T-helper 1 cell treated with Interleukin-12 subunit alpha and Interleukin-12 subunit beta and Interleukin-4 antibody, amounts not matched to agents 30 μg/mL and 1 μg/mL, for 36 hours (primary cell): ENCODE measurements at regions not wholly inside any gene's neighbourhood (a gene's known extent, or its start where the extent isn't known, plus 50 kb on each side); places are given as distances from the start of the nearest gene placed in this dataset.

Experiments used
- H3K27ac Mint-ChIP-seq: one replicate; pipeline ENCODE4 v1.8.0; 2021; ENCODE audit warnings: mild to moderate bottlenecking, mixed read lengths
- H3K27me3 Mint-ChIP-seq: one replicate; pipeline ENCODE4 v1.8.0; 2021; ENCODE audit warnings: low read depth, mixed read lengths
- H3K36me3 Mint-ChIP-seq: one replicate; pipeline ENCODE4 v1.8.0; 2021; ENCODE audit warnings: low read depth, mixed read lengths
- H3K4me1 Mint-ChIP-seq: one replicate; pipeline ENCODE4 v1.8.0; 2021; ENCODE audit warnings: low read depth, mixed read lengths
- H3K4me3 Mint-ChIP-seq: one replicate; pipeline ENCODE4 v1.8.0; 2021; ENCODE audit warnings: mild to moderate bottlenecking, moderate library complexity, mixed read lengths
- H3K9me3 Mint-ChIP-seq: one replicate; pipeline ENCODE4 v1.8.0; 2021; ENCODE audit warnings: mixed read lengths

GRCh38 chr2:12087175-12087574, 340.7 kb downstream of the LPIN1 start:
- Mint-ChIP-seq H3K27ac (no peak overlapping the region), H3K9me3 (no peaks in the 10 kb centered on the region), H3K27me3 (peaks cover 21% of the 10 kb centered on the region), H3K4me3 (no peak overlapping the region), H3K4me1 (no peaks in the 10 kb centered on the region), H3K36me3 (no peaks in the 10 kb centered on the region)

GRCh38 chr2:12087671-12088380, 341.4 kb downstream of the LPIN1 start:
- Mint-ChIP-seq H3K9me3 (no peaks in the 10 kb centered on the region), H3K36me3 (no peaks in the 10 kb centered on the region), H3K4me3 (no peak overlapping the region), H3K4me1 (no peaks in the 10 kb centered on the region), H3K27ac (no peak overlapping the region), H3K27me3 (peaks cover 21% of the 10 kb centered on the region)

- Mint-ChIP-seq H3K4me3 (no peak overlapping the region), H3K27me3 (peaks cover 23% of the 10 kb centered on the region), H3K4me1 (no peaks in the 10 kb centered on the region), H3K27ac (no peak overlapping the region), H3K36me3 (no peaks in the 10 kb centered on the region), H3K9me3 (no peaks in the 10 kb centered on the region)
These were observed 342.6 kb downstream of the LPIN1 start for GRCh38 chr2:12089001-12089400.

DNA sequence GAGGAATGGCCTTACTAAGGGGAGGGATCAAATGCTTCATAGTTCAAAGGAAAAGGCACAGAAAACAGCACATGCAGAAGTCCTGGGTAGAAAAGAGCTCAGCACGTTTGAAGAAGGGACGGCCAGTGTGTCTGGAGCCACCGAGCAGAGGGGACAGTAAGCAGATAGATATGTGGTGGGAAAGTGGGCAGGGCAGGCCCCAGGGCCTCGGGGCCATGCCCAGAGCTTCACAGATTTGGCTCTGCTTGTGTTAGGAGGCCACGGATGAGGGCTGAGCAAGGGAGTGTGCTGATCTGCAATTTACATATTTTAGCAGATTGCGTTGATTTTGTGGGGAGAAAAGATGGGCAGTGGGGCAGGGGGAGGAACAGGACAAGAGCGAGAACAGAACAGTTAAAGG, 343.1 kb downstream of the LPIN1 start:
- Mint-ChIP-seq H3K27me3 (peaks cover 27% of the 10 kb centered on the region), H3K9me3 (peaks cover 3% of the 10 kb centered on the region), H3K4me3 (no peak overlapping the region), H3K36me3 (peaks cover 2% of the 10 kb centered on the region), H3K27ac (no peak overlapping the region), H3K4me1 (no peaks in the 10 kb centered on the region)

GRCh38 chr2:12090072-12090471, 343.6 kb downstream of the LPIN1 start:
- H3K27me3 Mint-ChIP-seq = peaks cover 27% of the 10 kb centered on the region
- peaks cover 3% of the 10 kb centered on the region for H3K9me3 Mint-ChIP-seq
- H3K36me3 Mint-ChIP-seq = peaks cover 2% of the 10 kb centered on the region
- no peak overlapping the region for H3K4me3 Mint-ChIP-seq
- H3K4me1 Mint-ChIP-seq = no peaks in the 10 kb centered on the region
- H3K27ac Mint-ChIP-seq = no peak overlapping the region

DNA sequence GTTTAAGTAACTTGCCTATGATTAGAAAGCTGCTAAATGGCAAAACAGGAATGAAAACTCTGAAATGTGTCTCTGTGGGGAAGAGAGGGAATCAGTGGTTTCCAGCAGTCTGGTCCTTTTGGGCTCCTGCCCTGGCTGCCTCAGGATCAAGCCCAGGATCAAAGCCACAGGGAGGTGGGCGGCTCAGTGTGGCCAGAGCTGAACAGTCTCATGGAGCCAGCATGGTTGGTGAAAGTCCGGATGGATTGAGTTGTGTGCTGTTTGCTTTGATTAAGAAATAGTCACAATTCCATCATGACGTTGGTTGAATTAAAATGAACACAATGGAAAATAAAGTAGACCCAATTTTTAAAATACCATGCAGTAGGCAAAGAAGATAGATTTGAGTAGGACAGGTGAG, 344.2 kb downstream of the LPIN1 start:
- no peak overlapping the region for H3K27ac Mint-ChIP-seq
- H3K36me3 Mint-ChIP-seq = peaks cover 2% of the 10 kb centered on the region
- peaks cover 27% of the 10 kb centered on the region for H3K27me3 Mint-ChIP-seq
- peaks cover 3% of the 10 kb centered on the region for H3K9me3 Mint-ChIP-seq
- H3K4me1 Mint-ChIP-seq = no peaks in the 10 kb centered on the region
- H3K4me3 Mint-ChIP-seq = no peak overlapping the region

DNA sequence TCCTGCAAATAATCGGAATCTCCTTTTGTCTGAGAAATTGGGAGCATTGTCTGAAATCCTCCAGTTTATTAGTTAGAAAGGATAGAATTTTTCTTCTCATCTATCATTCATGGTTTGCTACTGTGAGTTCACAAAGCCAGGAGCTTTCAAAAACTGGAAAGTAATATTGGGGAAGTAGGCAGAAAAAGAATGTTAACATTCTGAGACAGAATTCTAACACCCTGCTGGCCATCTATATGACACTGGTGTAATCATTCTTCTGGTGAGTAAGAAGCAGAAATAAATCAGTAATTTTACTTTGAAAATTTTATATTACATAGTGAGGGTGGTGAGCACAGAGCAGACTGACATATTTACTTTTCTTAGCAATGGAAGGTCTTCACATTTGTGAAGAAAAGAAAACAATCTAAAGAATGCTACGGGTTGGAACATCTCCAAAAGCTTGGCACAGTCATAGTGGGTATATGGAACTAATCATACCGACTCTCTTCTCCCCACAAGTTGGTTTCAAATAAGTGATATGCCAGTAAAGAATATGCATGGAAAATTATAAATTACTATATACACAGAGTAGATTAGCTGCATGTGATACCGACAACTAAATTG, 344.9 kb downstream of the LPIN1 start:
- Mint-ChIP-seq H3K27ac (no peak overlapping the region), H3K36me3 (peaks cover 2% of the 10 kb centered on the region), H3K4me3 (no peak overlapping the region), H3K27me3 (peaks cover 23% of the 10 kb centered on the region), H3K9me3 (peaks cover 3% of the 10 kb centered on the region), H3K4me1 (no peaks in the 10 kb centered on the region)

DNA sequence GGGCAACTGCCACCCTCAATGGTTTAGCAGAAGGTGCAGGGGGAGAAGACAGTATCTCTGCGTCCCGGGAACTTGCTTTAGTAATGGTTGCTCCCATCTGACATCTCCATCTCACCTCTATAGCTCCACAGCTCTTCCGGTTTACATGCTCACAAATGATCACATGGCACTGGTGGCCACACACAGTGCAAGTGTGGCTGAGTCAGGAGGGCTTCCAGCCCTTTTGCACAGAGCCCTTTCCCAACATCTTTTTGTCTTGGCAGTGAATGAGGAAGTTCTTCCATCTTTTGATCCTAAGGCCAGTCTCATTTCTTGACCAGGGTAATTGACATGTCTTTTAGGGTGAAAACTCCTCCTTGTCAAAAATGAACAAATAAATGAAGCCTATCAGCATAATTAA, 347.7 kb downstream of the LPIN1 start:
- Mint-ChIP-seq H3K27ac (no peak overlapping the region), H3K4me1 (no peaks in the 10 kb centered on the region), H3K27me3 (peaks cover 21% of the 10 kb centered on the region), H3K36me3 (peaks cover 2% of the 10 kb centered on the region), H3K4me3 (no peak overlapping the region), H3K9me3 (peaks cover 3% of the 10 kb centered on the region)

- no peak overlapping the region for H3K27ac Mint-ChIP-seq
- no peaks in the 10 kb centered on the region for H3K4me1 Mint-ChIP-seq
- H3K27me3 Mint-ChIP-seq = peaks cover 15% of the 10 kb centered on the region
- no peak overlapping the region for H3K4me3 Mint-ChIP-seq
- peaks cover 3% of the 10 kb centered on the region for H3K9me3 Mint-ChIP-seq
- peaks cover 2% of the 10 kb centered on the region for H3K36me3 Mint-ChIP-seq
These were observed 349.8 kb downstream of the LPIN1 start for GRCh38 chr2:12096051-12096787.

- Mint-ChIP-seq H3K4me1 (no peaks in the 10 kb centered on the region), H3K36me3 (peaks cover 2% of the 10 kb centered on the region), H3K4me3 (no peak overlapping the region), H3K27me3 (peaks cover 15% of the 10 kb centered on the region), H3K9me3 (peaks cover 3% of the 10 kb centered on the region), H3K27ac (no peak overlapping the region)
These were observed 350.5 kb downstream of the LPIN1 start for GRCh38 chr2:12096788-12097449.

DNA sequence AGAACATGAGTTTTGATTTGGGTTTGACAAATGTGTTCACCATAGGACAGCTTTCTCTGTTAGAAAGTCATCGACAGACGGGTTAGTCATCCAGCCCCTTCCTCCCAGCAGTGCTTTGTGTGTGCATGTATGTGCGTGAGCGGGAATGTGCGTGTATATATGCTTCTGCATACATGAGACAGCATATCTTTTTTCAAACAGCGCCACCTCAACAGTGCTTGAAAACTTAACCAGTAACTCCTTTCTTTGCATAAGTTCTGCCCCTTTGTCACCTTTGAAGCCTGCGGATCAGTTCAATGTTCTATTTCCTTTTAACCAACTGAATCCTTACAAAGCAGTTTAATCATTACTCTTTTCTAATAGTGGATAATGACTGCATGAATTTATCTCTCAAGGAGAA, 351.4 kb downstream of the LPIN1 start:
- Mint-ChIP-seq H3K4me3 (no peak overlapping the region), H3K36me3 (peaks cover 2% of the 10 kb centered on the region), H3K27ac (no peak overlapping the region), H3K27me3 (peaks cover 15% of the 10 kb centered on the region), H3K9me3 (peaks cover 3% of the 10 kb centered on the region), H3K4me1 (no peaks in the 10 kb centered on the region)

- no peaks in the 10 kb centered on the region for H3K4me1 Mint-ChIP-seq
These were observed 352.9 kb downstream of the LPIN1 start for GRCh38 chr2:12099374-12099773.

DNA sequence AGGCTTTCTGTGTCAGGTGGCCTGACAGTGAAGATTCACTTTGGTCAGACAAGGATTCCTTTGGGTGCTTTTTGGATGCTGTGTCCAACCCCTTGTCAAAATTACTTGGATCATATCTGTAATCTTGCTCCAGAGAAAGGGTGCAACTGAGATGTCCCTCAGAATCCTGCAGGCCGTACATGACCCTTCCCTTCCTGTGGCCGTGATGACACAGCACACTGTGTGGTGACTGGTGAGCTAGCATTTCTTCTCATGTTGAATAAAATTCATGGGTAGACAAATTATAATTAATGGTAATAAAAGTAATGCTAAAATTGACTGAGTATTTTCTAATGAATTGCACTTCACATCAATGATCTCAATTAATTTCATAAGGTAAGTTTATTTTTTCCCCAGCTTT, 356.2 kb downstream of the LPIN1 start:
- Mint-ChIP-seq H3K4me3 (no peak overlapping the region), H3K9me3 (no peaks in the 10 kb centered on the region), H3K27ac (no peak overlapping the region), H3K27me3 (peaks cover 3% of the 10 kb centered on the region), H3K4me1 (peaks cover 10% of the 10 kb centered on the region), H3K36me3 (no peaks in the 10 kb centered on the region)

More at GRCh38 chr2:12099374-12099773, 352.9 kb downstream of the LPIN1 start:
- no peak overlapping the region for H3K27ac Mint-ChIP-seq
- peaks cover 10% of the 10 kb centered on the region for H3K27me3 Mint-ChIP-seq
- H3K4me3 Mint-ChIP-seq = no peak overlapping the region
- no peaks in the 10 kb centered on the region for H3K9me3 Mint-ChIP-seq
- no peaks in the 10 kb centered on the region for H3K36me3 Mint-ChIP-seq

DNA sequence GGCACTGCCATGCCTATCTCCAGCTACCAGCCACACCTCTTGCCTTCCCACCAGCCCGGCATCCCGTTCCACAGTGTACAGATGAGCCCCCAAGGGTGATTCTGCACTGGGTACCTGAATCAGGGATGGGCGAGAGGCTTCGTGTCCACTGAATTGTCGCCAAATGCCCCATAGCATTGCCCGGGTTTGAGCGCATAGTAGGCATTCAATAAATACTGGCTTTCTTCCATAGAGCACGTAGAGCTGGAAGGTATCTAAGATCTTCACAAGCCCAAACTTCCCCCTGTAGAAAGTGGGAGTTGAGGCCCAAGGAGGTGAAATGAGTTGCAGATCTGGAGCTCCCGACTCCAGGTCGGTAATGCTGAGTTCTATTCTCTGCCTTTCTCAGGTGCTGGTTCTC, 358.7 kb downstream of the LPIN1 start:
- no peak overlapping the region for H3K27ac Mint-ChIP-seq
- no peaks in the 10 kb centered on the region for H3K9me3 Mint-ChIP-seq
- H3K4me1 Mint-ChIP-seq = peaks cover 16% of the 10 kb centered on the region
- H3K27me3 Mint-ChIP-seq = peaks cover 3% of the 10 kb centered on the region
- H3K36me3 Mint-ChIP-seq = no peaks in the 10 kb centered on the region
- no peak overlapping the region for H3K4me3 Mint-ChIP-seq
